MCF 10A (cell line): ENCODE measurements at regions not wholly inside any gene's neighbourhood (a gene's known extent, or its start where the extent isn't known, plus 50 kb on each side); places are given as distances from the start of the nearest gene placed in this dataset.

Source experiments
- BruUV-seq: library from RNA; stranded (reverse); fragments of 400-500 nt; replicated peaks from 2 replicates; lab custom pipeline; 2021; lab: Mats Ljungman, UMichigan
- CTCF ChIA-PET: fragments of 300-600 bp; sonication (Branson Sonifier 250); formaldehyde crosslinking; extraction: SDS; loops from one replicate; lab custom pipeline; 2021; ENCODE audit warnings: antibody characterized with exemption, inconsistent platforms; lab: Yijun Ruan, JAX
- POLR2A ChIA-PET: fragments of 300-600, 350-650 bp; sonication (Branson Sonifier 250); formaldehyde crosslinking; extraction: SDS; loops from one replicate; lab custom pipeline; 2020; ENCODE audit warnings: antibody characterized with exemption, inconsistent platforms; lab: Yijun Ruan, JAX
- DNase-seq: peaks from one replicate; pipeline ENCODE4 v3.0.0-alpha.2; 2018; ENCODE audit not compliant: unreplicated experiment
- H3K27ac Mint-ChIP-seq: one replicate; pipeline ENCODE4 v1.8.0; 2022; ENCODE audit warnings: mild to moderate bottlenecking, low read depth, mixed read lengths; ENCODE audit not compliant: unreplicated experiment
- H3K27me3 Mint-ChIP-seq: one replicate; pipeline ENCODE4 v1.8.0; 2022; ENCODE audit warnings: mixed read lengths; ENCODE audit not compliant: insufficient read depth, unreplicated experiment
- H3K36me3 Mint-ChIP-seq: one replicate; pipeline ENCODE4 v1.8.0; 2022; ENCODE audit warnings: mild to moderate bottlenecking, moderate library complexity, mixed read lengths; ENCODE audit not compliant: insufficient read depth, unreplicated experiment
- H3K4me1 Mint-ChIP-seq: one replicate; pipeline ENCODE4 v1.8.0; 2022; ENCODE audit warnings: mixed read lengths; ENCODE audit not compliant: insufficient read depth, unreplicated experiment
- H3K4me3 Mint-ChIP-seq: one replicate; pipeline ENCODE4 v1.8.0; 2022; ENCODE audit warnings: mild to moderate bottlenecking, moderate library complexity, mixed read lengths; ENCODE audit not compliant: unreplicated experiment
- H3K9me3 Mint-ChIP-seq: one replicate; pipeline ENCODE4 v1.8.0; 2022; ENCODE audit warnings: mixed read lengths; ENCODE audit not compliant: unreplicated experiment
- CTCF ChIP-seq: fragments of 200-600 bp; IDR thresholded peaks from one replicate; pipeline ENCODE4 v1.8.0; 2022; ENCODE audit warnings: antibody characterized with exemption, mild to moderate bottlenecking; ENCODE audit not compliant: unreplicated experiment
- intact Hi-C: fragments of 100-400 bp; cut with micrococcal nuclease; formaldehyde crosslinking; loops from 2 replicates; pipeline ENCODE4 v1.14.1; 2022

GRCh38 chr3:5389057-5389456, 201.6 kb downstream of the EDEM1 start:
- ChIA-PET POLR2A (no interaction called here), CTCF (no interaction called here)
- peak; percentile 43 for DNase-seq
- H3K4me1 Mint-ChIP-seq = peaks cover 9% of the 10 kb centered on the region
- no peaks in the 10 kb centered on the region for H3K9me3 Mint-ChIP-seq
- no peak overlapping the region for H3K4me3 Mint-ChIP-seq
- H3K27ac Mint-ChIP-seq = no peak overlapping the region
- no peaks in the 10 kb centered on the region for H3K36me3 Mint-ChIP-seq
- no TSS peak for BruUV-seq
- intact Hi-C loops = no loop called here
- TF ChIP-seq CTCF = no peak
- no peaks in the 10 kb centered on the region for H3K27me3 Mint-ChIP-seq

DNA sequence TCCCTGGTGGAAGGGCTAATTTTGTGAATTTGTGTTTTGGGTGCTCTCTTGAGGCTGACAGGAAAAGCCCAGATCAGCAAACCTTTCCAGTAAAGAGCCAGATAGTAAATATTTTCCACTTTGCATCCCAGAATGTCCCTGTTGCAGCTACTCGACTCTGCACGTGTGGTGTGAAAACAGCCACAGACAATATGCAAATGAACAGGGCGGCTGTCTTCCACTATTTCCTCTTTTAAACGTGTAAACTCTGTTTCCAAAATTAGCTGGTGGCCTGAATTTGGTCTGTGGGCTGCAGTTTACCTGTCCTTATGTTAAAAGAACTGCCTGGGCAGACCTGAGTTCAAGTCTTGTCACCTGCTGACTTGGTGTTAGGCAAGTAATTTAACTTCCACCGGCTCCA, 202.7 kb downstream of the EDEM1 start:
- no peaks in the 10 kb centered on the region for H3K9me3 Mint-ChIP-seq
- H3K27ac Mint-ChIP-seq = no peak overlapping the region
- DNase-seq = no peak
- peaks cover 9% of the 10 kb centered on the region for H3K4me1 Mint-ChIP-seq
- POLR2A ChIA-PET = no interaction called here
- CTCF ChIA-PET = interaction anchor here (0.6 kb wide), 1 partner anchor 795 kb away, joined by 3 read pairs; no protein-coding TSS in a partner anchor
- H3K36me3 Mint-ChIP-seq = no peaks in the 10 kb centered on the region
- TF ChIP-seq CTCF = no peak
- intact Hi-C loops = no loop called here
- no peak overlapping the region for H3K4me3 Mint-ChIP-seq
- no TSS peak for BruUV-seq
- H3K27me3 Mint-ChIP-seq = no peaks in the 10 kb centered on the region

DNA sequence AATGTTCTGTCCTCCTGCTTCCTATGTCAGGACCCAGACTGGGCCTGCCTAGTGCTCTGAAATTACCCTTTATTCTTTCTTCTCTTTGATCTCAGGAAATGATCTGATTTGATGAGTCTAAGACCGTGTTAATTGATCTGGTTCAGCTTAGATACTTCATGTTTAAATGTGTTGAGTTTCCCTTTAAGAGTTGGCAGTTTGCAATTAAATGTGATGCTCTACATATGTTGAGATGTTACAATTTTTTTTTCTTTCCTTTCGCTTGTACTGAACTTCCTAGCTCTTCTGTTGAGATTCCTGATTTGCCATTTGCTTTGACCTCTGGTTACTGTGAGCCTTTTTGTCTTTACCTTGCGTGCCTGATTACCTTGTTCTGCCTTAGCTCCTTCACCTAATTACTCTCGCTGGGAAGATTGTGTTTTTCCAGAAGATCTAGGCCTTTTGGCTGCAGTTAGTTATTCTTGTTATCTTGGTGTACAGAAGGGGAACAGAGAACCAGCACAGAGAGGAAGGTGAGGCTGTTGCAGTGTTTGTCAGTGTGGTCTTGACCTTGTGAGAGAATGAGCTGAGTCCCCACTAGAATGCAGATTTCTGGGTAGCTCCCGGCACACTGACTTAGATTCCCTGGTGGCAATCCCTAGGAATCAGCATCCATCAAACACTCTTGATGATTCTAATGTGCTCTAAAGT, 203.6 kb downstream of the EDEM1 start:
- no peaks in the 10 kb centered on the region for H3K27me3 Mint-ChIP-seq
- ChIA-PET CTCF (interaction anchor here (0.6 to 0.7 kb wide), 2 partner anchors 398 to 794 kb away, joined by 3 to 4 read pairs; no protein-coding TSS in a partner anchor), POLR2A (no interaction called here)
- H3K4me1 Mint-ChIP-seq = peaks cover 9% of the 10 kb centered on the region
- TF ChIP-seq CTCF = no peak
- intact Hi-C loops = no loop called here
- H3K36me3 Mint-ChIP-seq = no peaks in the 10 kb centered on the region
- H3K27ac Mint-ChIP-seq = no peak overlapping the region
- DNase-seq = no peak
- H3K9me3 Mint-ChIP-seq = no peaks in the 10 kb centered on the region
- no TSS peak for BruUV-seq
- H3K4me3 Mint-ChIP-seq = no peak overlapping the region

- intact Hi-C loops = no loop called here
- Mint-ChIP-seq H3K27ac (no peak overlapping the region), H3K36me3 (no peaks in the 10 kb centered on the region), H3K27me3 (peaks cover 17% of the 10 kb centered on the region), H3K4me3 (no peak overlapping the region), H3K9me3 (no peaks in the 10 kb centered on the region), H3K4me1 (no peaks in the 10 kb centered on the region)
- DNase-seq = no peak
- TF ChIP-seq CTCF = no peak
- no TSS peak for BruUV-seq
- POLR2A ChIA-PET = no interaction called here
- CTCF ChIA-PET = interaction anchor here (0.6 kb wide), 3 partner anchors 27 to 1014 kb away, joined by 3 to 4 read pairs (median 4); no protein-coding TSS in a partner anchor
Measured at GRCh38 chr3:5401002-5401401, 213.5 kb downstream of the EDEM1 start.
